ENCODE measurements at regions not wholly inside any gene's neighbourhood (a gene's known extent, or its start where the extent isn't known, plus 50 kb on each side); places are given as distances from the start of the nearest gene placed in this dataset.

GRCh38 chr2:16775899-16776231, 110.2 kb upstream of the CYRIA start:
- H3K4me1 ChIP-seq (ENCODE audit: insufficient read depth) = no peaks in the 10 kb centered on the region
- 80% methylated on average over 1 of the region's 1 CpG for whole genome bisulfite sequencing (ENCODE audit: low lambda C conversion rate, missing lambda C conversion rate)
- no peaks in the 10 kb centered on the region for H3K9me2 ChIP-seq (replicated peaks; ENCODE audit: insufficient read depth)
- H3K4me2 ChIP-seq = no peak overlapping the region
- TF ChIP-seq EZH2 (IDR thresholded peaks at IDR 0.05; ENCODE audit: borderline replicate concordance) (no peak), CTCF (IDR thresholded peaks at IDR 0.05; ENCODE audit: poor library complexity) (no peak), EZH2phosphoT487 (IDR thresholded peaks at IDR 0.05; ENCODE audit: low read depth, severe bottlenecking, unreplicated experiment) (no peak)
- no peaks in the 10 kb centered on the region for H4K20me1 ChIP-seq (ENCODE audit: insufficient read depth, poor library complexity, severe bottlenecking)
- no peak for DNase-seq (ENCODE audit: low spot score)
- no peaks in the 10 kb centered on the region for H3K36me3 ChIP-seq (replicated peaks; ENCODE audit: insufficient read depth, low read depth)
- no peak overlapping the region for H3K4me3 ChIP-seq
- H3K9me3 ChIP-seq (ENCODE audit: low read depth) = no peaks in the 10 kb centered on the region
- no peaks in the 10 kb centered on the region for H3K27me3 ChIP-seq
- no peak overlapping the region for H2AFZ ChIP-seq
- no peaks in the 10 kb centered on the region for H3K79me2 ChIP-seq
- no peak overlapping the region for H3K27ac ChIP-seq

GRCh38 chr2:16774980-16775898, 109.6 kb upstream of the CYRIA start:
- no peaks in the 10 kb centered on the region for H3K9me3 ChIP-seq (ENCODE audit: low read depth)
- 73% methylated on average over 16 of the region's 16 CpGs for WGBS (ENCODE audit: low lambda C conversion rate, missing lambda C conversion rate)
- no peaks in the 10 kb centered on the region for H3K79me2 ChIP-seq
- H3K9me2 ChIP-seq (replicated peaks; ENCODE audit: insufficient read depth) = no peaks in the 10 kb centered on the region
- peak; percentile 51 for DNase-seq (ENCODE audit: low spot score)
- TF ChIP-seq EZH2phosphoT487 (IDR thresholded peaks at IDR 0.05; ENCODE audit: low read depth, severe bottlenecking, unreplicated experiment) (no peak), CTCF (IDR thresholded peaks at IDR 0.05; ENCODE audit: poor library complexity) (peak; percentile 55), EZH2 (IDR thresholded peaks at IDR 0.05; ENCODE audit: borderline replicate concordance) (no peak)
- no peaks in the 10 kb centered on the region for H4K20me1 ChIP-seq (ENCODE audit: insufficient read depth, poor library complexity, severe bottlenecking)
- H3K4me2 ChIP-seq = no peak overlapping the region
- H3K27ac ChIP-seq = no peak overlapping the region
- H2AFZ ChIP-seq = no peak overlapping the region
- H3K36me3 ChIP-seq (replicated peaks; ENCODE audit: insufficient read depth, low read depth) = no peaks in the 10 kb centered on the region
- H3K27me3 ChIP-seq = no peaks in the 10 kb centered on the region
- H3K4me1 ChIP-seq (ENCODE audit: insufficient read depth) = no peaks in the 10 kb centered on the region
- H3K4me3 ChIP-seq = no peak overlapping the region

GRCh38 chr2:16774091-16774490, 108.5 kb upstream of the CYRIA start:
- TF ChIP-seq EZH2 (IDR thresholded peaks at IDR 0.05; ENCODE audit: borderline replicate concordance) (no peak), CTCF (IDR thresholded peaks at IDR 0.05; ENCODE audit: poor library complexity) (no peak), EZH2phosphoT487 (IDR thresholded peaks at IDR 0.05; ENCODE audit: low read depth, severe bottlenecking, unreplicated experiment) (no peak)
- Histone ChIP-seq H3K4me3 (no peak overlapping the region), H3K27ac (no peak overlapping the region), H3K9me3 (ENCODE audit: low read depth) (no peaks in the 10 kb centered on the region), H2AFZ (no peak overlapping the region), H3K4me2 (no peak overlapping the region), H3K4me1 (ENCODE audit: insufficient read depth) (no peaks in the 10 kb centered on the region), H3K36me3 (replicated peaks; ENCODE audit: insufficient read depth, low read depth) (no peaks in the 10 kb centered on the region), H3K79me2 (no peaks in the 10 kb centered on the region), H3K27me3 (no peaks in the 10 kb centered on the region), H4K20me1 (ENCODE audit: insufficient read depth, poor library complexity, severe bottlenecking) (no peaks in the 10 kb centered on the region), H3K9me2 (replicated peaks; ENCODE audit: insufficient read depth) (no peaks in the 10 kb centered on the region)
- 87% methylated on average over 2 of the region's 2 CpGs for WGBS (ENCODE audit: low lambda C conversion rate, missing lambda C conversion rate)
- DNase-seq (ENCODE audit: low spot score) = no peak

Data from hepatocyte (in vitro differentiated cells).